ENCODE measurements at regions not wholly inside any gene's neighbourhood (a gene's known extent, or its start where the extent isn't known, plus 50 kb on each side); places are given as distances from the start of the nearest gene placed in this dataset.
A peak's percentile ranks its signal among the peaks of the same experiment; 100 is the strongest.

DNA sequence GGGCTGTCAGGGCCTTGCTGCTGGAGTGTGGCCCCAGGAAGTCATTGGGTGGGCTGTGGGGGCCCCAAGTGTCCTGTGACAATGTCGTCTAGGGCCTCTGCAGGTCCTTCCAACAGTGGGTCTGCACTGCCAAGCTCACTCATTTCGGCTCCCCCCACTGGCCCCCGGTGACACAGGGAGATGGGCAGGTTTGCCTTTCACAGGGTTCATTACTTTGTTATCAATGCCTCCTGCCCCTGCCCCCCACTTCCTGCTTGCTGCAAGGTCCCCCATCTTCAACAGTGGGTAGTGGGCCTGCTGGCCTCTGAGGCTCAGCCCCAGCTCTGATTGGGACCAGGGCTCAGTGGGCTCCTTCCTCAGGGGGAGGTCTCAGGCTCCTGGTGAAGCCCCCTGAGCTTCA lies 149.8 kb downstream of the URI1 start:
- ATAC-seq (ENCODE audit: low read depth) (no peak), DNase-seq (no peak)
- in situ Hi-C loops (cut with MboI; ENCODE audit: low sequenced_read_pairs) (no loop called here), intact Hi-C loops (cut with micrococcal nuclease) (no loop called here), dilution Hi-C loops (cut with HindIII; ENCODE audit: low sequenced_read_pairs, unreplicated experiment) (no loop called here)
- no peaks in the 10 kb centered on the region for H3K36me3 ChIP-seq (ENCODE audit: control insufficient read depth, insufficient read depth, low read length)
- no peaks in the 10 kb centered on the region for H3K9me1 ChIP-seq (ENCODE audit: insufficient read depth, low read length)
- H4K8ac ChIP-seq (ENCODE audit: low read depth in 2 of 2, low read length in 2 of 2): no peak overlapping the region
- no peaks in the 10 kb centered on the region for H3K79me1 ChIP-seq (ENCODE audit: low read depth in 1 of 2, low read length in 2 of 2)
- no CpG with 5 or more reads among the region's 3 CpGs for WGBS, 2 experiments (ENCODE audit: extremely low coverage in 2 of 2, insufficient read length in 1 of 2)
- H3K9me3 ChIP-seq (ENCODE audit: control insufficient read depth, insufficient read depth, low read length): no peaks in the 10 kb centered on the region; the same call in 1 of the 2 replicates
- no peak overlapping the region for H3K4me2 ChIP-seq (ENCODE audit: low read depth, low read length)
- H3K23ac ChIP-seq (ENCODE audit: low read depth, low read length): no peak overlapping the region
- H3K56ac ChIP-seq (ENCODE audit: extremely low read depth, insufficient read depth, low read length): no peak overlapping the region
- no peaks in the 10 kb centered on the region for H3K4me1 ChIP-seq (ENCODE audit: control insufficient read depth, insufficient read depth, low read length)
- H4K5ac ChIP-seq (ENCODE audit: low read depth, low read length): no peak overlapping the region
- peak overlapping the region; percentile 32 for H2AFZ ChIP-seq (replicated peaks; ENCODE audit: low read length, poor library complexity)
- H3K18ac ChIP-seq (ENCODE audit: low read depth, low read length): no peak overlapping the region
- H3K4ac ChIP-seq (ENCODE audit: low read depth, low read length): no peak overlapping the region
- H3K27me3 ChIP-seq (ENCODE audit: control insufficient read depth, insufficient read depth, low read length): no peaks in the 10 kb centered on the region
- H3K27ac ChIP-seq (ENCODE audit: insufficient read depth, low read length): no peak overlapping the region
- H4K91ac ChIP-seq (ENCODE audit: insufficient read depth, low read depth, low read length): no peak overlapping the region
- no peak overlapping the region for H2BK5ac ChIP-seq (ENCODE audit: low read depth, low read length, poor library complexity, severe bottlenecking)
- H2AK9ac ChIP-seq (replicated peaks; ENCODE audit: low read depth, low read length, poor library complexity): no peak overlapping the region
- no peak overlapping the region for H2BK120ac ChIP-seq (ENCODE audit: low read depth, low read length)
- no TSS peak for BruUV-seq (replicated peaks)
- POLR2A ChIA-PET (ENCODE audit: unreplicated experiment): no interaction called here
- TF ChIP-seq RAD21 (IDR thresholded peaks at IDR 0.05; ENCODE audit: low read length): no peak
- TF ChIP-seq, protein P1, sequence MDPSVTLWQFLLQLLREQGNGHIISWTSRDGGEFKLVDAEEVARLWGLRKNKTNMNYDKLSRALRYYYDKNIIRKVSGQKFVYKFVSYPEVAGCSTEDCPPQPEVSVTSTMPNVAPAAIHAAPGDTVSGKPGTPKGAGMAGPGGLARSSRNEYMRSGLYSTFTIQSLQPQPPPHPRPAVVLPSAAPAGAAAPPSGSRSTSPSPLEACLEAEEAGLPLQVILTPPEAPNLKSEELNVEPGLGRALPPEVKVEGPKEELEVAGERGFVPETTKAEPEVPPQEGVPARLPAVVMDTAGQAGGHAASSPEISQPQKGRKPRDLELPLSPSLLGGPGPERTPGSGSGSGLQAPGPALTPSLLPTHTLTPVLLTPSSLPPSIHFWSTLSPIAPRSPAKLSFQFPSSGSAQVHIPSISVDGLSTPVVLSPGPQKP (IDR thresholded peaks at IDR 0.05; ENCODE audit: borderline replicate concordance, low read depth, low read length): no peak
- TF ChIP-seq, protein P2, sequence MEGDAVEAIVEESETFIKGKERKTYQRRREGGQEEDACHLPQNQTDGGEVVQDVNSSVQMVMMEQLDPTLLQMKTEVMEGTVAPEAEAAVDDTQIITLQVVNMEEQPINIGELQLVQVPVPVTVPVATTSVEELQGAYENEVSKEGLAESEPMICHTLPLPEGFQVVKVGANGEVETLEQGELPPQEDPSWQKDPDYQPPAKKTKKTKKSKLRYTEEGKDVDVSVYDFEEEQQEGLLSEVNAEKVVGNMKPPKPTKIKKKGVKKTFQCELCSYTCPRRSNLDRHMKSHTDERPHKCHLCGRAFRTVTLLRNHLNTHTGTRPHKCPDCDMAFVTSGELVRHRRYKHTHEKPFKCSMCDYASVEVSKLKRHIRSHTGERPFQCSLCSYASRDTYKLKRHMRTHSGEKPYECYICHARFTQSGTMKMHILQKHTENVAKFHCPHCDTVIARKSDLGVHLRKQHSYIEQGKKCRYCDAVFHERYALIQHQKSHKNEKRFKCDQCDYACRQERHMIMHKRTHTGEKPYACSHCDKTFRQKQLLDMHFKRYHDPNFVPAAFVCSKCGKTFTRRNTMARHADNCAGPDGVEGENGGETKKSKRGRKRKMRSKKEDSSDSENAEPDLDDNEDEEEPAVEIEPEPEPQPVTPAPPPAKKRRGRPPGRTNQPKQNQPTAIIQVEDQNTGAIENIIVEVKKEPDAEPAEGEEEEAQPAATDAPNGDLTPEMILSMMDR (conservative IDR thresholded peaks at IDR 0.05; ENCODE audit: low read depth, low read length): no peak
- TF ChIP-seq FOS (IDR thresholded peaks at IDR 0.05; ENCODE audit: low read depth, low read length): no peak
- TF ChIP-seq CEBPB (IDR thresholded peaks at IDR 0.05; ENCODE audit: low read depth, low read length): no peak
- no peak for TF ChIP-seq MAZ (IDR thresholded peaks at IDR 0.05; ENCODE audit: borderline replicate concordance, low read depth, low read length)
- no peak for TF ChIP-seq SMC3 (IDR thresholded peaks at IDR 0.05; ENCODE audit: low read depth, low read length)
- no peak for TF ChIP-seq MXI1 (IDR thresholded peaks at IDR 0.05; ENCODE audit: borderline replicate concordance, low read depth, low read length)
- no peak for TF ChIP-seq NFE2L2 (IDR thresholded peaks at IDR 0.05; ENCODE audit: low read depth, low read length)
- TF ChIP-seq MAFK (IDR thresholded peaks at IDR 0.05; ENCODE audit: low read depth, low read length): no peak
- TF ChIP-seq RFX5 (IDR thresholded peaks at IDR 0.05; ENCODE audit: low read depth, low read length): no peak
- TF ChIP-seq CHD1 (IDR thresholded peaks at IDR 0.05; ENCODE audit: low read depth, low read length): no peak
- TF ChIP-seq POLR2A (IDR thresholded peaks at IDR 0.05; ENCODE audit: low read depth, low read length): no peak
- TF ChIP-seq, protein P3, sequence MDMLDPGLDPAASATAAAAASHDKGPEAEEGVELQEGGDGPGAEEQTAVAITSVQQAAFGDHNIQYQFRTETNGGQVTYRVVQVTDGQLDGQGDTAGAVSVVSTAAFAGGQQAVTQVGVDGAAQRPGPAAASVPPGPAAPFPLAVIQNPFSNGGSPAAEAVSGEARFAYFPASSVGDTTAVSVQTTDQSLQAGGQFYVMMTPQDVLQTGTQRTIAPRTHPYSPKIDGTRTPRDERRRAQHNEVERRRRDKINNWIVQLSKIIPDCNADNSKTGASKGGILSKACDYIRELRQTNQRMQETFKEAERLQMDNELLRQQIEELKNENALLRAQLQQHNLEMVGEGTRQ (IDR thresholded peaks at IDR 0.05; ENCODE audit: low read depth, low read length): no peak
- TF ChIP-seq BHLHE40 (IDR thresholded peaks at IDR 0.05; ENCODE audit: low read depth, low read length): no peak
- no peak for TF ChIP-seq RCOR1 (IDR thresholded peaks at IDR 0.05; ENCODE audit: insufficient replicate concordance, low read length)
- no peak overlapping the region for H3K14ac ChIP-seq (replicated peaks; ENCODE audit: low read depth, low read length)
- H2BK15ac ChIP-seq (ENCODE audit: low read depth, low read length): no peak overlapping the region
- no peak overlapping the region for H2BK20ac ChIP-seq (ENCODE audit: low read depth, low read length)
- no peak overlapping the region for H3K9ac ChIP-seq (ENCODE audit: low read depth, low read length)
- H3K4me3 ChIP-seq (ENCODE audit: insufficient read depth, low read depth, low read length): no peak overlapping the region
- CTCF ChIA-PET: no interaction called here
- no peak overlapping the region for H2AK5ac ChIP-seq (ENCODE audit: low read depth, low read length)
- no peaks in the 10 kb centered on the region for H4K20me1 ChIP-seq (ENCODE audit: insufficient read depth, low read length)

Measured in IMR-90 (cell line).